Fibroblast of pulmonary artery (primary cell): ENCODE measurements at regions not wholly inside any gene's neighbourhood (a gene's known extent, or its start where the extent isn't known, plus 50 kb on each side); places are given as distances from the start of the nearest gene placed in this dataset.

Experiments
- DNase-seq: peaks from one replicate; pipeline ENCODE4 v3.0.0-alpha.2; 2010; ENCODE audit warnings: low read depth
- H3K4me3 ChIP-seq: replicated peaks from 2 replicates; pipeline ENCODE4 v1.5.1; 2011; ENCODE audit warnings: low read depth, mild to moderate bottlenecking, control low read depth, low read length, moderate library complexity
- CTCF ChIP-seq: IDR thresholded peaks from 2 replicates; pipeline ENCODE4 v1.5.1; 2011; ENCODE audit warnings: mild to moderate bottlenecking, control low read depth, low read length, inconsistent platforms; ENCODE audit errors: missing control alignments

DNA sequence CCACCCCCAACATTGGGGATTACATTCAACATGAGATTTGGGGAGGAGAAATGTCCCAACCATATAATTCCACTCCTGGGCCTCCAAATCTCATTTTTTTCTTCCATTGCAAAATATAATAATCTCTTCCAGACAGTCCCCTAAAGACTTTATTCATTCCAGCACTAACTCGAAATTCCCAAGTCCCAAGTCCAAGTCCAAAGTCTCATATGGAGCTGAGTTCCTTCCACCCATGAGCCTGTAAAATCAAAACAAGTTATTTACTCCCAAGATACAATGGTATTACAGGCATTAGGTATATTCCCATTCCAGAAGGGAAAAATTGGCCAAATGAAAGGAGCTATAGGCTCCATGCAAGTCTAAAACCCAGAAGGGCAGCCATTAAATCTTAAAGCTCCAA lies 56.7 kb downstream of the P2RY1 start:
- no peak for TF ChIP-seq CTCF
- DNase-seq = no peak
- H3K4me3 ChIP-seq = no peak overlapping the region

GRCh38 chr3:152892446-152892845 lies 57.5 kb downstream of the P2RY1 start:
- H3K4me3 ChIP-seq = no peak overlapping the region
- TF ChIP-seq CTCF = no peak
- no peak for DNase-seq

GRCh38 chr3:152893647-152894046 lies 58.7 kb downstream of the P2RY1 start:
- no peak for TF ChIP-seq CTCF

DNA sequence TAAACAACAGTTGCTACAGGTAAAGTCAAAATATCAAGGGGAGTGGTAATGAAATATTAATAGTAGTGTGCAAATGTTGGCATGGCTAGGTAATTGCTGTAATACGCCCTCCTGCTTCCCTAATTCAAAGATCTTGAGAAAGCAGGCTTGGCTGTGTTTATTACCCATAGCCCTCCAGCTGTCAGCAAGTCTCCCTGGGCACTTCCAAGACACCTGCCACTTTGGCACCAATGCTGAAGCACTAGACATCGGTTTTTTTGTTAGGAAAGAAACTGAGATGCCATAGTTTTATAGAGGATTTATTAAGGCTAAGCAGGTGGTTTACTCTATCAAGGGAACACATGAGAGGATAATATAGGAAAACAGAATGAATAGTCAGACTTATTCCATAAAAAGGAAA lies 64.4 kb downstream of the P2RY1 start:
- no peak for TF ChIP-seq CTCF
- DNase-seq = no peak
- no peak overlapping the region for H3K4me3 ChIP-seq

More at GRCh38 chr3:152893647-152894046, 58.7 kb downstream of the P2RY1 start:
- no peak overlapping the region for H3K4me3 ChIP-seq
- DNase-seq = no peak

DNA sequence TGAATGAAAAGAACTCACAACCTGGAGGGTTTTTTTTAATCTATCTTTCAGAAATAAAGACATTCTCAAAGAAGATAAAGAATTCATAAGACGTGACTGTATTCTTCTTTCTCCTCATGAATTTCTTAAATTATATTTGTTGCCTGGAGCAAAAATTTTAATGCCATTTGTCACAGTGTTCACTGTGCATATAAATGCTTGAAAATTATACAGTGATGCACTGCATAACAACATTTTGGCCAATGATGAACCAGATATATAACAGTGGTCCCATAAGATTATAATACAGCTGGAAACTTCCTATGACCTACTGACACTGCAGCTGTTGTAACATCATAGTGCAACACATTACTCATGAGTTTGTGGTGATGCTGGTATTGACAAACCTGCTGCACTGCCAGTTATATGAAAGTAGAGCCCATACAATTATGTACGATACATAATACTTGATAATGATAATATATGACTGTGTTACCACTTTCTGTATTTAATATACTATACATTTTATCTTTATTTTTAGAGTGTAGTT lies 67.3 kb downstream of the P2RY1 start:
- no peak for TF ChIP-seq CTCF
- DNase-seq = peak; percentile 6
- no peak overlapping the region for H3K4me3 ChIP-seq

DNA sequence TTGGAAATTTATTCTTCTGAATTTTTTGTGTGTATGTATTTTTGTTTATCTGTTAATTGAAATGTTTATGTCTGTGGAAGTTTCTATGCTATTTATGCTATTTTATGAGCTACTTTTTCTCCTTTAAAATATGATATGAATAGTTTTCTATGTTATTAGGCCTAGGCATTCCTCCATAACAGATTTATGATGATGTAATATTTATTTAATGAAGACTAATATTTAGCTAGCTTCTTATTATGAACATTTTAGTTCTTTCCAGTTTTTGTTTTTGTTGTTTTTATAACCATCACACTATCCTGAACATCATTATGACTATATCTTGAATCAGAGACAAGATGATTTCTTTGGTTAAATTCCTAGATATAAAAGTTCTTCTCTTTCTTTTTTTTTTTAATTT lies 70.7 kb downstream of the P2RY1 start:
- no peak for TF ChIP-seq CTCF
- H3K4me3 ChIP-seq = no peak overlapping the region
- DNase-seq = no peak

DNA sequence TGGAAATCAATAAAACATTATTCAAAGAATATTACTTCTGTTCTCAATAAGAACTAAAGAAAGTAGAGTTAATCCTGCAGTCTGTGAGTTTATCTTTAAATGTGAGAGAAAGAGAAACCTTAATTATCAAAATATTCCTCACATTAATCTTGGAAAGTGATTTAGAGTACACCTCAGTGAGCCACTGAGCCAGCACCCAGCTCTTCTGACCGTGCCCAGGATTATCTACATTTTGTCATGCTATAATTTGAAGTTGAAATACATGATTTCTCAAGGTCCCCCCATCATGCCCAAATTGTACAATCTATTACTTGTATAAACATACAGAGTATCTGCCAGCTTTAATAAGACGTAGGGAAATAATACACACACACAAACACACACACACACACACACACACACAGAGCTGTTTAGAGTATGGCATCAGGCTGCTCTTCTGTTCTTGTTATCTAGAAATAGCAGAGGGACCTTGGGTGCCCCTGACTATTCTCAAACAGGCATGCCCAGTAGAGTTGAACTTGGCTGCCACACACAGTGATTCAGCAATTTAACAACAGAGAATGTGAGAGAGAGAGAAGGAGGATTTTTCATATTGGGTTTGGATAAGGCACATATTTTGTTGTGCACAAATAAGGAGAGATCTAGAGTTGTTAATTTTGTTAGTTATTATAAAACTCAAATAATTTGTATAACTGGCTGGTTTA lies 74.4 kb downstream of the P2RY1 start:
- no peak for TF ChIP-seq CTCF
- H3K4me3 ChIP-seq = no peak overlapping the region
- peak; percentile 72 for DNase-seq
